ENCODE measurements at regions not wholly inside any gene's neighbourhood (a gene's known extent, or its start where the extent isn't known, plus 50 kb on each side); places are given as distances from the start of the nearest gene placed in this dataset.
"Not testable (repeated sequence)": the region's sequence is repeated elsewhere in the genome, so short reads cannot be mapped to it uniquely, and the experiment has no call there.

DNA sequence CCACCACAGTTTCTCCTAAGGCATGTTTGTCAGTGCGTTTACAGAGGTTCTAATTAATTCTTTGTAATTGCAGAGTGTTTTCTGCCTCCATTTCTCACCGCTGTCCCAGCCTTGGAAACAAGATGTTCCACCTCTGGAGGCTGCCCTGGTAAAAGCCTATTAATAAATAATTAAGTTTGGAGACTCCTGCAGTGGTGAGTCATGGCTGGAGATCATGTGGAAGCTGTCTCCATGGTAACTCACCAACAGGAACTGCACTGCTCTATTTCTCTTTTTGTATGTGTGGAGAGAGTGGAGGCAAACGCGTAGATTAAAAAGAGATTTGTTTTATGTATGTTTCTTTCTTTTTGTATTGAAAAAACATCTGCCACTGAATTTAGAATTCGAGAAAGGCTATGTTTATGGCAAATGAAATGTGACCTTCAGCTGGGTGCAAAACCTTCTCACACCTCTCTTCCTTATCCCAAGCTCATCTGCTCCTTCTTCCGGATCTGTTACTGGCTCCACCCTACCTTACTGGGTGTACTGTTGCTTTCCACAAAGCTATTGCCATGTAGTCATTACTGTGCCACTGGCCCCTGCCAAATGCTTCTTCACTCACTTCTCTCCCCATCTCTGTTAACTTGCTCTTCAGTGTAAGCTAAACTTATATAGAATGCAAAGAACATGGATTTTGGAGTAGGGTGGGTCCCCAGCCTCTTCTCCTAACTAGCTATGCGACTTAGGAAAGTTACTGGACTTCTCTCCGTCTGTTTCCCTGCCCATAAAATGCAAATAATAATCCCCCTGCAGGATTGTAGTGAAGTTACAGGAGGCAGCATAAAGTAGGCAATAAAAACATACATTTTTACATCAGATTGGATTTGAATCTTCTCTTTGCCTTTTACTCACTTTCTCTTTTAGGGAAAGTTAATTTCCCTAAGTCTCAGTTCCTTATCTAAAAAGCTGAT, 778.5 kb downstream of the NTRK3 start:
- H3K4me3 ChIP-seq = no peak overlapping the region

DNA sequence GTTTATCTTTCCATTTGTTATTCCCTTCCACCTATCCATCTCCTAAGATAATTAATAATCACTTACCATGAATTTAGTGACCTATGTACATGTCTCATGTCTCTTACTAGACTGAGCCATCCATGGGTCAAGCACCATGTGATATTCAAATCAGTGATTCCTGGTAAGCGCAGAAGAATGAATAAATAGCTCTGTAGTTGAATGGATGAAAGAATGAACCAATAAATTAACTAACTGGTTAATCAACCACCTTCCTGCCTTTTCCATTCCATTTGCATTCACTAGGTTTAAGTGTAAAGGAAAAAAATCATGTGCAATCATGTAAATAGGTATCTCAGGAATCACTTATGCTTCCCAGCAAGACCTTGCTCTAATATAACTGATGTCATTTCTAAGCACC, 779.5 kb downstream of the NTRK3 start:
- Histone ChIP-seq H3K36me3 (no peaks in the 10 kb centered on the region), H3K27me3 (no peaks in the 10 kb centered on the region), H3K27ac (no peak overlapping the region), H3K4me3 (no peak overlapping the region), H3K9me3 (no peaks in the 10 kb centered on the region), H3K4me1 (peaks cover 0 to 9% (median 0%) of the 10 kb centered on the region in 4 donors)
- DNase-seq = no peak
- WGBS, 5 donors = 91 to 100% (median 96%) methylated on average over 1 of the region's 1 CpG
- no peak for TF ChIP-seq POLR2A (IDR thresholded peaks at IDR 0.05)
- no peak for TF ChIP-seq EP300 (IDR thresholded peaks at IDR 0.05)
- no peak for TF ChIP-seq POLR2AphosphoS5 (IDR thresholded peaks at IDR 0.05)
- TF ChIP-seq, protein P1, sequence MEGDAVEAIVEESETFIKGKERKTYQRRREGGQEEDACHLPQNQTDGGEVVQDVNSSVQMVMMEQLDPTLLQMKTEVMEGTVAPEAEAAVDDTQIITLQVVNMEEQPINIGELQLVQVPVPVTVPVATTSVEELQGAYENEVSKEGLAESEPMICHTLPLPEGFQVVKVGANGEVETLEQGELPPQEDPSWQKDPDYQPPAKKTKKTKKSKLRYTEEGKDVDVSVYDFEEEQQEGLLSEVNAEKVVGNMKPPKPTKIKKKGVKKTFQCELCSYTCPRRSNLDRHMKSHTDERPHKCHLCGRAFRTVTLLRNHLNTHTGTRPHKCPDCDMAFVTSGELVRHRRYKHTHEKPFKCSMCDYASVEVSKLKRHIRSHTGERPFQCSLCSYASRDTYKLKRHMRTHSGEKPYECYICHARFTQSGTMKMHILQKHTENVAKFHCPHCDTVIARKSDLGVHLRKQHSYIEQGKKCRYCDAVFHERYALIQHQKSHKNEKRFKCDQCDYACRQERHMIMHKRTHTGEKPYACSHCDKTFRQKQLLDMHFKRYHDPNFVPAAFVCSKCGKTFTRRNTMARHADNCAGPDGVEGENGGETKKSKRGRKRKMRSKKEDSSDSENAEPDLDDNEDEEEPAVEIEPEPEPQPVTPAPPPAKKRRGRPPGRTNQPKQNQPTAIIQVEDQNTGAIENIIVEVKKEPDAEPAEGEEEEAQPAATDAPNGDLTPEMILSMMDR (IDR thresholded peaks at IDR 0.05) = no peak
- intact Hi-C loops (cut with DNase I; ENCODE audit: low total_unique reads) = no loop called here

More for the DNA sequence above, 778.5 kb downstream of the NTRK3 start:
- H3K27ac ChIP-seq = no peak overlapping the region
- DNase-seq = peak in 1 of 2 donors; percentile 86
- peaks cover 0 to 9% (median 0%) of the 10 kb centered on the region in 4 donors for H3K4me1 ChIP-seq
- TF ChIP-seq POLR2A (IDR thresholded peaks at IDR 0.05) (no peak), POLR2AphosphoS5 (IDR thresholded peaks at IDR 0.05) (no peak), EP300 (IDR thresholded peaks at IDR 0.05) (no peak)
- TF ChIP-seq, protein P1 (IDR thresholded peaks at IDR 0.05) = no peak
- 23 to 24% (median 24%) methylated on average over 8 of the region's 8 CpGs for WGBS, 5 donors
- H3K36me3 ChIP-seq = no peaks in the 10 kb centered on the region
- no peaks in the 10 kb centered on the region for H3K27me3 ChIP-seq
- H3K9me3 ChIP-seq = no peaks in the 10 kb centered on the region
- intact Hi-C loops (cut with DNase I; ENCODE audit: low total_unique reads) = no loop called here

DNA sequence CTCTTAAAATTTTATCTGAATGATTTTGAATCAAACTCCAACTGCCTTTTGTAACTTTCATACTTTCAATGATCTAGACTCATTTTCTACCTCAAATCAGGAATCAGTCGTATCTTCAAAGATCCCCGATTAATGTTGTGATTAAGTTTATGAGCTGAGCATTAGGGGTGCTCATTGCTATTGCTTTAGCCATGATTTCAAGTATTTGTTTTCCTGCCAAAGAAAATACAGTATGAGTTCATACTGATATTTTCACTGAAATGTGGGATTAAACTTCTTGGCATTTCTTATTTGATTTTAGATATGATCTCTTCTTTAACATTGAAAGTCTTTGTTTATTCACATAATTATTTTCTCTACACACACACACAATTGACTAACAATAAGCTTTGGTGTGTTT, 785.6 kb downstream of the NTRK3 start:
- no peaks in the 10 kb centered on the region for H3K9me3 ChIP-seq
- intact Hi-C loops (cut with DNase I; ENCODE audit: low total_unique reads) = no loop called here
- no peak for DNase-seq
- no peaks in the 10 kb centered on the region for H3K4me1 ChIP-seq
- H3K27ac ChIP-seq = no peak overlapping the region
- no peaks in the 10 kb centered on the region for H3K36me3 ChIP-seq
- no peaks in the 10 kb centered on the region for H3K27me3 ChIP-seq
- 44 to 68% (median 62%) methylated on average over 2 of the region's 2 CpGs for WGBS, 5 donors
- TF ChIP-seq EP300 (IDR thresholded peaks at IDR 0.05) (no peak), POLR2AphosphoS5 (IDR thresholded peaks at IDR 0.05) (no peak), POLR2A (IDR thresholded peaks at IDR 0.05) (no peak)
- TF ChIP-seq, protein P1 (IDR thresholded peaks at IDR 0.05) = no peak
- H3K4me3 ChIP-seq = no peak overlapping the region

DNA sequence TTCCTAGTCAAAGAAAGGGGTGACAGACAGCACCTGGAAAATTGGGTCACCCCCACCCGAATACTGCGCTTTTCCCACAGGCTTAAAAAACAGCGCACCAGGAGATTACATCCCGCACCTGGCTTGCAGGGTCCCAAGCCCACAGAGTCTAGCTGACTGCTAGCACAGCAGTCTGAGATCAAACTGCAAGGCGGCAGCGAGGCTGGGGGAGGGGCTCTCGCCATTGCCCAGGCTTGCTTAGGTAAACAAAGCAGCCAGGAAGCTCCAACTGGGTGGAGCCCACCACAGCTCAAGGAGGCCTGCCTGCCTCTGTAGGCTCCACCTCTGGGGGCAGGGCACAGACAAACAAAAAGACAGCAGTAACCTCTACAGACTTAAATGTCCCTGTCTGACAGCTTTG, 792.6 kb downstream of the NTRK3 start:
- intact Hi-C loops (cut with DNase I; ENCODE audit: low total_unique reads); H3K27me3 ChIP-seq: not testable (repeated sequence)
- 14 to 50% (median 38%) methylated on average over 3 to 7 of the region's 7 CpGs for WGBS, 5 donors

DNA sequence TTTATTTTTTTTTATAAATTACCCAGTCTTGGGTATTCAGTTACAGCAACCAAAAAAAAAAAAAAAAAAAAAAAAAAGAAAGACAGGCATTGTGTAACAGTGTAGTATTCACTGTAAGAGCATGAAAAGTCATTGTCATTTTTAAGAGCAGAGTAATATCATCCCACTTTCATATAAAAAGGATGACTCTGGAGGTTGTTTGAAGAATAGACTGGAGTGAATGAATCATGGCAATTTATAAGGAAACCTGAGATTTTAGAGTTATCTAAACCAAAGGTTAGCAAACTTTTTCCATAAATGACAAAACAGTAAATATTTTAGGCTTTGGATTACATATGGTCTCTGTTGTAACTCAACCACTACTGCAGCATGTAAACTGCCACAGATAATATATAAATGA, 794.9 kb downstream of the NTRK3 start:
- H3K27me3 ChIP-seq = peaks cover 0 to 5% (median 0%) of the 10 kb centered on the region in 3 donors
- no peak overlapping the region for H3K4me3 ChIP-seq
- no peaks in the 10 kb centered on the region for H3K36me3 ChIP-seq
- H3K9me3 ChIP-seq = peaks cover 0 to 6% (median 0%) of the 10 kb centered on the region in 4 donors
- H3K4me1 ChIP-seq = no peaks in the 10 kb centered on the region
- intact Hi-C loops (cut with DNase I; ENCODE audit: low total_unique reads) = no loop called here
- no peak overlapping the region for H3K27ac ChIP-seq
- no peak for TF ChIP-seq EP300 (IDR thresholded peaks at IDR 0.05)
- no peak for TF ChIP-seq POLR2AphosphoS5 (IDR thresholded peaks at IDR 0.05)
- no peak for TF ChIP-seq POLR2A (IDR thresholded peaks at IDR 0.05)
- TF ChIP-seq, protein P1 (IDR thresholded peaks at IDR 0.05) = no peak
- DNase-seq = no peak

More for the DNA sequence above, 792.6 kb downstream of the NTRK3 start:
- not testable (repeated sequence) for H3K36me3 ChIP-seq, H3K27ac ChIP-seq, H3K4me3 ChIP-seq, H3K9me3 ChIP-seq, H3K4me1 ChIP-seq
- peak in 1 of 2 donors; percentile 6 for DNase-seq
